ENCODE measurements at regions not wholly inside any gene's neighbourhood (a gene's known extent, or its start where the extent isn't known, plus 50 kb on each side); places are given as distances from the start of the nearest gene placed in this dataset.
A peak's percentile ranks its signal among the peaks of the same experiment; 100 is the strongest.

DNA sequence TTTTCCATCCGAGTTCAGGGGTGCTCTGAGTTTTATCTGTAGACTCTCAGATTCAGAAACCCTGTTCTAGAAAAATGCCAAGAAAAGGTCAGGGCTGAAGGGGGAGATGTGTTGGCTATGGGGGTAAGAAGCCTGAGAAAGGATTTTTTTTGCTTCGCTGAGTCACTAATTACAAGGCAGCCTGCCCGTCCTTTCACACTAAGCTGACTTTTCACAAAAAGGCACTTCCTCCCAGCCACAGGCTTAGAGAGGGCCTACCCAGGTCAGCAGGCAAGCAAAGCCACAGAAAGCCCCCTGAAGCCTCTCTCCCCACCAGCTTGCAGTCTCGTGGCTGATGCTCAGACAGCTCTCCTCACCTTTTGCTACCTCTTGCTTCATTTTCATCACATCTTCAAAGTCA lies 192.6 kb upstream of the PRICKLE2 start:
- in situ Hi-C loops (cut with MboI), result no loop called here
- H3K4me1 ChIP-seq (replicated peaks in 1 of 2; ENCODE audit: control insufficient read depth in 2 of 2, insufficient read depth in 2 of 2, low read length in 2 of 2), result no peaks in the 10 kb centered on the region
- DNase-seq (ENCODE audit: extremely low read depth in 1 of 4, low spot score in 3 of 4) (no peak), ATAC-seq (no peak), FAIRE-seq (no peak)
- H3K9me1 ChIP-seq (ENCODE audit: control insufficient read depth, insufficient read depth, low read length), result no peaks in the 10 kb centered on the region
- no TSS peak for BruUV-seq (replicated peaks)
- no peaks in the 10 kb centered on the region for H3K27me3 ChIP-seq (ENCODE audit: control insufficient read depth in 2 of 2, insufficient read depth in 2 of 2, low read length in 2 of 2)
- no peak overlapping the region for H3K4me2 ChIP-seq (ENCODE audit: insufficient read depth, low read length)
- no peak overlapping the region for H3K4me3 ChIP-seq
- no peaks in the 10 kb centered on the region for H4K20me1 ChIP-seq (replicated peaks; ENCODE audit: control insufficient read depth, insufficient read depth, low read length)
- intact Hi-C loops (cut with micrococcal nuclease), result no loop called here
- H3K9me3 ChIP-seq (replicated peaks; ENCODE audit: control insufficient read depth, insufficient read depth, low read depth, low read length), result no peaks in the 10 kb centered on the region; the same call in 1 of the 2 replicates
- CTCF ChIA-PET (ENCODE audit: low intra/inter-chr PET ratio), result no interaction called here
- H3K36me3 ChIP-seq (ENCODE audit: control insufficient read depth, insufficient read depth, low read length), result no peaks in the 10 kb centered on the region
- H2AFZ ChIP-seq (ENCODE audit: low read depth, low read length), result no peak overlapping the region
- H3K79me2 ChIP-seq (ENCODE audit: control insufficient read depth, insufficient read depth, low read length), result no peaks in the 10 kb centered on the region
- no peak for TF ChIP-seq NFE2 (IDR thresholded peaks at IDR 0.05; ENCODE audit: low read depth)
- TF ChIP-seq, protein P1, sequence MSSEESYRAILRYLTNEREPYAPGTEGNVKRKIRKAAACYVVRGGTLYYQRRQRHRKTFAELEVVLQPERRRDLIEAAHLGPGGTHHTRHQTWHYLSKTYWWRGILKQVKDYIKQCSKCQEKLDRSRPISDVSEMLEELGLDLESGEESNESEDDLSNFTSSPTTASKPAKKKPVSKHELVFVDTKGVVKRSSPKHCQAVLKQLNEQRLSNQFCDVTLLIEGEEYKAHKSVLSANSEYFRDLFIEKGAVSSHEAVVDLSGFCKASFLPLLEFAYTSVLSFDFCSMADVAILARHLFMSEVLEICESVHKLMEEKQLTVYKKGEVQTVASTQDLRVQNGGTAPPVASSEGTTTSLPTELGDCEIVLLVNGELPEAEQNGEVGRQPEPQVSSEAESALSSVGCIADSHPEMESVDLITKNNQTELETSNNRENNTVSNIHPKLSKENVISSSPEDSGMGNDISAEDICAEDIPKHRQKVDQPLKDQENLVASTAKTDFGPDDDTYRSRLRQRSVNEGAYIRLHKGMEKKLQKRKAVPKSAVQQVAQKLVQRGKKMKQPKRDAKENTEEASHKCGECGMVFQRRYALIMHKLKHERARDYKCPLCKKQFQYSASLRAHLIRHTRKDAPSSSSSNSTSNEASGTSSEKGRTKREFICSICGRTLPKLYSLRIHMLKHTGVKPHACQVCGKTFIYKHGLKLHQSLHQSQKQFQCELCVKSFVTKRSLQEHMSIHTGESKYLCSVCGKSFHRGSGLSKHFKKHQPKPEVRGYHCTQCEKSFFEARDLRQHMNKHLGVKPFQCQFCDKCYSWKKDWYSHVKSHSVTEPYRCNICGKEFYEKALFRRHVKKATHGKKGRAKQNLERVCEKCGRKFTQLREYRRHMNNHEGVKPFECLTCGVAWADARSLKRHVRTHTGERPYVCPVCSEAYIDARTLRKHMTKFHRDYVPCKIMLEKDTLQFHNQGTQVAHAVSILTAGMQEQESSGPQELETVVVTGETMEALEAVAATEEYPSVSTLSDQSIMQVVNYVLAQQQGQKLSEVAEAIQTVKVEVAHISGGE (CRISPR knock-in tag; IDR thresholded peaks at IDR 0.05), result peak in 1 of 3 experiments; percentile 45; a peak in 2 of 6 replicates
- no peak overlapping the region for H3K27ac ChIP-seq (ENCODE audit: extremely low read depth, low read depth, low read length)
- no peak overlapping the region for H3K9ac ChIP-seq (ENCODE audit: insufficient read depth in 1 of 2, low read depth in 2 of 2, low read length in 2 of 2)
- POLR2A ChIA-PET, result no interaction called here
- 0% methylated on average over 3 of the region's 4 CpGs for WGBS (ENCODE audit: insufficient coverage, low coverage, missing lambda C conversion rate)

DNA sequence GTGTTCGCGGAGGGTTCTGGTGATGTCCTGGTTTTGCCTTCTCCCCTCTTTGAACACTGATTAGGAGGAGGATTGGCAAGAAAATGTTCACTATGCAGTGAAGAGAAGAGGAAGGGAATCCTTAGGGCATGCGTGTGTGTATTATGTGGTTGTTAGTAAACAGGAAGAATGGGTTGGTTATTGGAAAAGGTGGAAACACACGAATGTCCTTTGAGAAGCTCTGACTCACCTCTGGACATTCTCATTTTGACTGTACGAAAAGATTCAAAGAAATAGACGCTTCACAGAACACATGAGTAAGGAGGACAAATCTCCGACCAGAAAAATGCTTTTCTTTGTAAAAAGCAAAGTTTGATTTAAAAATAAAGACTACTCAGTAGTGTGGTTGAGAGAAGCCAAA lies 188.8 kb upstream of the PRICKLE2 start:
- H3K36me3 ChIP-seq (ENCODE audit: control insufficient read depth, insufficient read depth, low read length), result no peaks in the 10 kb centered on the region
- H3K9ac ChIP-seq (ENCODE audit: insufficient read depth in 1 of 2, low read depth in 2 of 2, low read length in 2 of 2), result no peak overlapping the region
- no peaks in the 10 kb centered on the region for H3K4me1 ChIP-seq (replicated peaks in 1 of 2; ENCODE audit: control insufficient read depth in 2 of 2, insufficient read depth in 2 of 2, low read length in 2 of 2)
- H3K9me3 ChIP-seq (replicated peaks; ENCODE audit: control insufficient read depth, insufficient read depth, low read depth, low read length), result no peaks in the 10 kb centered on the region
- H3K9me1 ChIP-seq (ENCODE audit: control insufficient read depth, insufficient read depth, low read length), result no peaks in the 10 kb centered on the region
- 2% methylated on average over 6 of the region's 7 CpGs for WGBS (ENCODE audit: insufficient coverage, low coverage, missing lambda C conversion rate)
- no peak overlapping the region for H3K4me2 ChIP-seq (ENCODE audit: insufficient read depth, low read length)
- no peaks in the 10 kb centered on the region for H4K20me1 ChIP-seq (replicated peaks; ENCODE audit: control insufficient read depth, insufficient read depth, low read length)
- ATAC-seq (no peak), DNase-seq (ENCODE audit: extremely low read depth in 1 of 4, low spot score in 3 of 4) (no peak), FAIRE-seq (no peak)
- no peaks in the 10 kb centered on the region for H3K27me3 ChIP-seq (ENCODE audit: control insufficient read depth in 2 of 2, insufficient read depth in 2 of 2, low read length in 2 of 2)
- in situ Hi-C loops (cut with MboI), result no loop called here
- no peak overlapping the region for H2AFZ ChIP-seq (ENCODE audit: low read depth, low read length)
- ChIA-PET CTCF (ENCODE audit: low intra/inter-chr PET ratio) (no interaction called here), POLR2A (no interaction called here)
- no peaks in the 10 kb centered on the region for H3K79me2 ChIP-seq (ENCODE audit: control insufficient read depth, insufficient read depth, low read length)
- intact Hi-C loops (cut with micrococcal nuclease), result no loop called here
- H3K4me3 ChIP-seq, result no peak overlapping the region
- no peak overlapping the region for H3K27ac ChIP-seq (ENCODE audit: extremely low read depth, low read depth, low read length)
- no TSS peak for BruUV-seq (replicated peaks)
- TF ChIP-seq, protein P1 (CRISPR knock-in tag; IDR thresholded peaks at IDR 0.05), result no peak
- TF ChIP-seq MXI1 (IDR thresholded peaks at IDR 0.05; ENCODE audit: low read depth, low read length), result no peak
- TF ChIP-seq, protein P2, sequence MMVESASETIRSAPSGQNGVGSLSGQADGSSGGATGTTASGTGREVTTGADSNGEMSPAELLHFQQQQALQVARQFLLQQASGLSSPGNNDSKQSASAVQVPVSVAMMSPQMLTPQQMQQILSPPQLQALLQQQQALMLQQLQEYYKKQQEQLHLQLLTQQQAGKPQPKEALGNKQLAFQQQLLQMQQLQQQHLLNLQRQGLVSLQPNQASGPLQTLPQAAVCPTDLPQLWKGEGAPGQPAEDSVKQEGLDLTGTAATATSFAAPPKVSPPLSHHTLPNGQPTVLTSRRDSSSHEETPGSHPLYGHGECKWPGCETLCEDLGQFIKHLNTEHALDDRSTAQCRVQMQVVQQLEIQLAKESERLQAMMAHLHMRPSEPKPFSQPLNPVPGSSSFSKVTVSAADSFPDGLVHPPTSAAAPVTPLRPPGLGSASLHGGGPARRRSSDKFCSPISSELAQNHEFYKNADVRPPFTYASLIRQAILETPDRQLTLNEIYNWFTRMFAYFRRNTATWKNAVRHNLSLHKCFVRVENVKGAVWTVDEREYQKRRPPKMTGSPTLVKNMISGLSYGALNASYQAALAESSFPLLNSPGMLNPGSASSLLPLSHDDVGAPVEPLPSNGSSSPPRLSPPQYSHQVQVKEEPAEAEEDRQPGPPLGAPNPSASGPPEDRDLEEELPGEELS (CRISPR knock-in tag; IDR thresholded peaks at IDR 0.05; ENCODE audit: borderline replicate concordance), result no peak
- TF ChIP-seq GTF2F1 (IDR thresholded peaks at IDR 0.05; ENCODE audit: low read depth, low read length), result no peak
- no peak for TF ChIP-seq ZC3H8 (IDR thresholded peaks at IDR 0.05)
- no peak for TF ChIP-seq HOXB6 (CRISPR knock-in tag; IDR thresholded peaks at IDR 0.05; ENCODE audit: borderline replicate concordance)
